ENCODE measurements at regions not wholly inside any gene's neighbourhood (a gene's known extent, or its start where the extent isn't known, plus 50 kb on each side); places are given as distances from the start of the nearest gene placed in this dataset.
"Not testable (repeated sequence)": the region's sequence is repeated elsewhere in the genome, so short reads cannot be mapped to it uniquely, and the experiment has no call there.

- no peak for DNase-seq
Measured at GRCh38 chr9:75545287-75545686, 345.2 kb upstream of the PCSK5 start.

- no peak for DNase-seq
Measured at GRCh38 chr9:75548871-75549270, 341.6 kb upstream of the PCSK5 start.

- no peak for DNase-seq
Measured at GRCh38 chr9:75551861-75552260, 338.6 kb upstream of the PCSK5 start.

- DNase-seq = no peak
Measured at GRCh38 chr9:75552941-75553340, 337.5 kb upstream of the PCSK5 start.

GRCh38 chr9:75566813-75567212, 323.7 kb upstream of the PCSK5 start:
- not testable (repeated sequence) for DNase-seq

- DNase-seq = no peak
Measured at GRCh38 chr9:75570538-75570937, 319.9 kb upstream of the PCSK5 start.

GRCh38 chr9:75574569-75574968, 315.9 kb upstream of the PCSK5 start:
- DNase-seq = no peak

- DNase-seq = no peak
Measured at GRCh38 chr9:75582870-75583269, 307.6 kb upstream of the PCSK5 start.

- DNase-seq = no peak
Measured at GRCh38 chr9:75588808-75589207, 301.7 kb upstream of the PCSK5 start.

GRCh38 chr9:75589497-75589896, 301.0 kb upstream of the PCSK5 start:
- DNase-seq = no peak

- DNase-seq = no peak
Measured at GRCh38 chr9:75591972-75592371, 298.5 kb upstream of the PCSK5 start.

GRCh38 chr9:75592586-75592985, 297.9 kb upstream of the PCSK5 start:
- no peak for DNase-seq

GRCh38 chr9:75593920-75594319, 296.6 kb upstream of the PCSK5 start:
- no peak for DNase-seq

- no peak for DNase-seq
Measured at GRCh38 chr9:75599126-75599525, 291.3 kb upstream of the PCSK5 start.

GRCh38 chr9:75601280-75601679, 289.2 kb upstream of the PCSK5 start:
- no peak for DNase-seq

GRCh38 chr9:75602060-75602459, 288.4 kb upstream of the PCSK5 start:
- DNase-seq = no peak

- DNase-seq = no peak
Measured at GRCh38 chr9:75604661-75605060, 285.8 kb upstream of the PCSK5 start.

- no peak for DNase-seq
Measured at GRCh38 chr9:75607521-75607920, 283.0 kb upstream of the PCSK5 start.

- no peak for DNase-seq
Measured at GRCh38 chr9:75609401-75609800, 281.1 kb upstream of the PCSK5 start.

- no peak for DNase-seq
Measured at GRCh38 chr9:75610246-75610645, 280.2 kb upstream of the PCSK5 start.

- no peak for DNase-seq
Measured at GRCh38 chr9:75612205-75612604, 278.3 kb upstream of the PCSK5 start.

GRCh38 chr9:75612754-75613153, 277.7 kb upstream of the PCSK5 start:
- DNase-seq = no peak

- DNase-seq = no peak
Measured at GRCh38 chr9:75615284-75615683, 275.2 kb upstream of the PCSK5 start.

GRCh38 chr9:75616052-75616451, 274.4 kb upstream of the PCSK5 start:
- no peak for DNase-seq

- DNase-seq = no peak
Measured at GRCh38 chr9:75616841-75617566, 273.5 kb upstream of the PCSK5 start.

Data from left hindlimb (tissue), 1 donor.